ENCODE measurements at regions not wholly inside any gene's neighbourhood (a gene's known extent, or its start where the extent isn't known, plus 50 kb on each side); places are given as distances from the start of the nearest gene placed in this dataset.

DNA sequence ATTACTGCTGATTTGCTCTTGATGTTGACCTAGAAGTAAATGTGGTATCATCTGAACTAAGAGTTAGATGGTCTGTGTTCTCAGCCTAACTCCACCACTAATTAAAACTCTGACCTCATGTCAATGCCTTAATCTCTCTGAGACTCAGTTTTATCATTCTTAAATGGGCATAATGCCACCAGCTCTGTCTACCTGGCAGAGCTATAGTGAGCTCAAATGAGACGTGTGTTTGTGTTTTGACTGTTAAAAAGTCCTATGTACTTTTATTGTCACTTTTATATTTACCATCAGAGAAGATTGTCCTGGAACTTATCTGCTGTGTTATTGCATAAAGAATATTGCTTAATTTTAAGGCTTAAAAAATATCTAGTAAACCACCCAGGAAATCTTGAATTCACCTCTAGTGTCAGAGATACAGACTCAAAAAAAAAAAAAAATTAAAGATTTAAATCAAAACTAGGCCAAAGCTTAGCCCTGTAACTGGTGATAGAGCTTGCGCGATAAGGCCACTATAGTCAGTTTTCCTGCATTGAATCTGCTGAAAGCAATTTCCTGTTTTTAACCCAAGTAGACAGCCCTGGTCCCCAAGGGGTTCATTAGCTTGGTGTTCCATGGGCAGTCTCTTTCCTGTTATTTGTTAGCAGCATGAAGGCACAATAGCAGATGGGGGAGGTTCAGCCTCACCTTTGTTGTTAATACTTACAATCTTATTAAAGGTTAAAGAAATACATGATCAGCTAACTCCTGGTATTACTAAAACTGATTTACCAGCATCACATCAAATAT lies 261.8 kb downstream of the ATP23 start:
- H3K27ac ChIP-seq = no peak overlapping the region
- intact Hi-C loops (cut with DNase I) = no loop called here
- FAIRE-seq = no peak
- no peaks in the 10 kb centered on the region for H3K9me3 ChIP-seq
- no peaks in the 10 kb centered on the region for H3K27me3 ChIP-seq
- no peaks in the 10 kb centered on the region for H3K4me1 ChIP-seq
- 68 to 70% methylated on average over 3 of the region's 3 CpGs for WGBS, 2 donors
- TF ChIP-seq, protein P1, sequence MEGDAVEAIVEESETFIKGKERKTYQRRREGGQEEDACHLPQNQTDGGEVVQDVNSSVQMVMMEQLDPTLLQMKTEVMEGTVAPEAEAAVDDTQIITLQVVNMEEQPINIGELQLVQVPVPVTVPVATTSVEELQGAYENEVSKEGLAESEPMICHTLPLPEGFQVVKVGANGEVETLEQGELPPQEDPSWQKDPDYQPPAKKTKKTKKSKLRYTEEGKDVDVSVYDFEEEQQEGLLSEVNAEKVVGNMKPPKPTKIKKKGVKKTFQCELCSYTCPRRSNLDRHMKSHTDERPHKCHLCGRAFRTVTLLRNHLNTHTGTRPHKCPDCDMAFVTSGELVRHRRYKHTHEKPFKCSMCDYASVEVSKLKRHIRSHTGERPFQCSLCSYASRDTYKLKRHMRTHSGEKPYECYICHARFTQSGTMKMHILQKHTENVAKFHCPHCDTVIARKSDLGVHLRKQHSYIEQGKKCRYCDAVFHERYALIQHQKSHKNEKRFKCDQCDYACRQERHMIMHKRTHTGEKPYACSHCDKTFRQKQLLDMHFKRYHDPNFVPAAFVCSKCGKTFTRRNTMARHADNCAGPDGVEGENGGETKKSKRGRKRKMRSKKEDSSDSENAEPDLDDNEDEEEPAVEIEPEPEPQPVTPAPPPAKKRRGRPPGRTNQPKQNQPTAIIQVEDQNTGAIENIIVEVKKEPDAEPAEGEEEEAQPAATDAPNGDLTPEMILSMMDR (IDR thresholded peaks at IDR 0.05) = no peak
- H3K36me3 ChIP-seq = no peaks in the 10 kb centered on the region
- no peak for DNase-seq
- no peak overlapping the region for H3K4me3 ChIP-seq
- ATAC-seq = no peak

DNA sequence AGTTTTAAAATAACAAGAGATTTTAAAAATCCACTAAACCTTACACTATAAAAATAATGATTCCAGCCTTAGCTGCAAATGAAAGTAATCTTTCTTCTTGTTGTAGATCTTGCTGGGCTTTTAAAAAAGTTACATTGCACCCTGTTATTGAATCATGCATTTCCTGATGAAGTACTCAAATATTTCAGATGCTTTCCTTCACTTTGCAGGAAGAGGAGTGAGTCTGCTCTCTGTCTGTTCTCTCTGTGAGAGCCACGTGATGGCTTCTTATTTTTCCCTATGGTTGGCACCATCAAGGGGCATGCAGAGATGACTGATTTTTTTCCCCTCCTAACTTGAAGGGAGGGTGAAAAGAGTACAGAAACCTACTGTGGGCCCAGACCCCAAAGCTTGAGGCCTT lies 262.7 kb downstream of the ATP23 start:
- intact Hi-C loops (cut with DNase I) = no loop called here
- 61 to 65% methylated on average over 1 of the region's 1 CpG for WGBS, 2 donors
- TF ChIP-seq, protein P1 (IDR thresholded peaks at IDR 0.05) = no peak
- no peaks in the 10 kb centered on the region for H3K4me1 ChIP-seq
- no peaks in the 10 kb centered on the region for H3K36me3 ChIP-seq
- no peak for ATAC-seq
- no peak overlapping the region for H3K4me3 ChIP-seq
- FAIRE-seq = no peak
- no peaks in the 10 kb centered on the region for H3K9me3 ChIP-seq
- H3K27ac ChIP-seq = no peak overlapping the region
- no peaks in the 10 kb centered on the region for H3K27me3 ChIP-seq
- no peak for DNase-seq

DNA sequence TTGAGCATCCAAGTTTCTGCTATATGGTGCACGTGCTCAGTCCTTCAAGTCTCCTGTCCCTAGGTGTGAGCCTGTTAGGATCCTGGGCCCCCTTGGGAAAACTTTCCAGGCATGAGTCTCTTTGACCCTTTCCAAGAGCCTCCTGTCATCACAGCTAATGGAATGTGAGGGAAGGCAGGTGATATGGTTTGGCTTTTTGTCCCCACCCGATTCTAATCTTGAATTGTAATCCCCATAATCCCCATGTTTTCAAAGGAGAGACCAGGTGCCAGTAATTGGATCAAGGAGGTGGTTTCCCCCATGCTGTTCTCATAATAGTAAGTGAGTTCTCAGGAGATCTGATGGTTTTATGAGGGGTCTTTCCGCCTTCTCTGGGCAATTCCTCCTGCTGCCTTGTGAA lies 265.5 kb downstream of the ATP23 start:
- no peak for FAIRE-seq
- 74 to 81% methylated on average over 3 of the region's 3 CpGs for WGBS, 2 donors

DNA sequence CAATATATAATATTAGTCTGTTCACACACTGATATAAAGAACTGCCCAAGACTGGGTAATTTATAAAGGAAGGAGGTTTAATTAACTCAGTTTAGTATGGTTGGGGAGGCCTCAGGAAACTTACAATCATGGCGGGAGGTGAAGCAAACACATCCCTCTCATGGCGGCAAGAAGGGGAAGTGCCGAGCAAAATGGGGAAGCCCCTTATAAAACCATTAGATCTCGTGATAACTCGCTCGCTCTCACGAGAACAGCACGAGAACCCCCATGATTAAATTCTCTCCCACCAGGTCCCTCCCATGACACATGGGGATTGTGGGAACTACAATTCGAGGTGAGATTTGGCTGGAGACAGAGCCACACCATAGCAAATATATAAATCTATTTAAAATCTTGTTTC lies 269.8 kb downstream of the ATP23 start:
- no peaks in the 10 kb centered on the region for H3K36me3 ChIP-seq
- WGBS, 2 donors = 90 to 92% methylated on average over 9 of the region's 9 CpGs
- H3K27me3 ChIP-seq = no peaks in the 10 kb centered on the region
- DNase-seq (no peak), FAIRE-seq (no peak), ATAC-seq (no peak)
- intact Hi-C loops (cut with DNase I) = no loop called here
- H3K9me3 ChIP-seq = no peaks in the 10 kb centered on the region
- no peak overlapping the region for H3K4me3 ChIP-seq
- no peak overlapping the region for H3K27ac ChIP-seq
- no peaks in the 10 kb centered on the region for H3K4me1 ChIP-seq
- TF ChIP-seq, protein P1 (IDR thresholded peaks at IDR 0.05) = no peak

More for the DNA sequence above, 265.5 kb downstream of the ATP23 start:
- Histone ChIP-seq H3K4me1 (no peaks in the 10 kb centered on the region), H3K27ac (no peak overlapping the region), H3K27me3 (no peaks in the 10 kb centered on the region), H3K9me3 (no peaks in the 10 kb centered on the region), H3K36me3 (no peaks in the 10 kb centered on the region), H3K4me3 (no peak overlapping the region)
- intact Hi-C loops (cut with DNase I) = no loop called here
- ATAC-seq = no peak
- TF ChIP-seq, protein P1 (IDR thresholded peaks at IDR 0.05) = no peak
- DNase-seq = no peak

DNA sequence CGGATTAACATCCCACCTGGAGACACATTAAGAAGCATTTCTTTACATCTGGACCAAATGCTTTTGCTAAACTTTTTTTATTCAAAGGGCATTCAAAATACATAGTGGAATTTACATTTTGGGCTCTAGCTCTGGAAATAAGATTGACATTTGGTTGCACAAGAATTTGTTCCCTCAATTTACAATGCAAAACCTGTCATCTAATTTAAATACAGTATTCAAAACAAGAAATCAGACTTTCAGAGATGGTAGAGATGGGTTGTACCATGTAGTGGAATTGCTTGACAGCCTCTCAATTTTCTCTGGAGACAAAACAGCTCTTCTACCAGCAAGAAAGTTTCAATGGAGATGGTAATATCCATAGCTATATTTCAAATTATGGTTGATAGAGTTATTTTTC lies 275.8 kb downstream of the ATP23 start:
- H3K4me1 ChIP-seq = no peaks in the 10 kb centered on the region
- no peak overlapping the region for H3K27ac ChIP-seq
- DNase-seq (no peak), FAIRE-seq (no peak), ATAC-seq (no peak)
- intact Hi-C loops (cut with DNase I) = no loop called here
- H3K27me3 ChIP-seq = no peaks in the 10 kb centered on the region
- H3K36me3 ChIP-seq = no peaks in the 10 kb centered on the region
- TF ChIP-seq, protein P1 (IDR thresholded peaks at IDR 0.05) = no peak
- H3K4me3 ChIP-seq = no peak overlapping the region
- WGBS, 2 donors = 86 to 93% methylated on average over 1 of the region's 1 CpG
- H3K9me3 ChIP-seq = no peaks in the 10 kb centered on the region
